Stromal cell of bone marrow (primary cell): ENCODE measurements at regions not wholly inside any gene's neighbourhood (a gene's known extent, or its start where the extent isn't known, plus 50 kb on each side); places are given as distances from the start of the nearest gene placed in this dataset.

Experiments
- DNase-seq: peaks from one replicate; pipeline ENCODE4 v3.0.0-alpha.2; 2012; ENCODE audit warnings: low read depth

GRCh38 chr2:160871953-160872352 is 288.3 kb upstream of the TANK start:
- no peak for DNase-seq

- DNase-seq = no peak
Observed at GRCh38 chr2:160876029-160876428, 284.2 kb upstream of the TANK start.

GRCh38 chr2:160876765-160877164 is 283.5 kb upstream of the TANK start:
- DNase-seq = no peak

- DNase-seq = no peak
Observed at GRCh38 chr2:160878618-160879017, 281.6 kb upstream of the TANK start.

GRCh38 chr2:160882906-160883305 is 277.3 kb upstream of the TANK start:
- DNase-seq = no peak

GRCh38 chr2:160884056-160884455 is 276.2 kb upstream of the TANK start:
- DNase-seq = no peak

GRCh38 chr2:160889439-160890170 is 270.6 kb upstream of the TANK start:
- no peak for DNase-seq

GRCh38 chr2:160890667-160891352 is 269.4 kb upstream of the TANK start:
- no peak for DNase-seq

GRCh38 chr2:160891353-160891740 is 268.9 kb upstream of the TANK start:
- DNase-seq = no peak

- no peak for DNase-seq
Observed at GRCh38 chr2:160892204-160892603, 268.0 kb upstream of the TANK start.

GRCh38 chr2:160893581-160893980 is 266.6 kb upstream of the TANK start:
- DNase-seq = no peak

GRCh38 chr2:160898581-160899307 is 261.5 kb upstream of the TANK start:
- no peak for DNase-seq

GRCh38 chr2:160901613-160902012 is 258.6 kb upstream of the TANK start:
- no peak for DNase-seq

- DNase-seq = no peak
Observed at GRCh38 chr2:160905862-160906261, 254.4 kb upstream of the TANK start.

- no peak for DNase-seq
Observed at GRCh38 chr2:160906878-160907277, 253.3 kb upstream of the TANK start.

GRCh38 chr2:160907738-160908137 is 252.5 kb upstream of the TANK start:
- DNase-seq = no peak

- DNase-seq = no peak
Observed at GRCh38 chr2:160908157-160908556, 252.1 kb upstream of the TANK start.

GRCh38 chr2:160909781-160910242 is 250.4 kb upstream of the TANK start:
- no peak for DNase-seq

- peak; percentile 81 for DNase-seq
Observed at GRCh38 chr2:160910681-160911080, 249.5 kb upstream of the TANK start.

GRCh38 chr2:160911258-160911657 is 249.0 kb upstream of the TANK start:
- DNase-seq = no peak

- DNase-seq = no peak
Observed at GRCh38 chr2:160912276-160912675, 248.0 kb upstream of the TANK start.

- DNase-seq = no peak
Observed at GRCh38 chr2:160913323-160913722, 246.9 kb upstream of the TANK start.

GRCh38 chr2:160914217-160914616 is 246.0 kb upstream of the TANK start:
- DNase-seq = no peak
